ENCODE measurements at regions not wholly inside any gene's neighbourhood (a gene's known extent, or its start where the extent isn't known, plus 50 kb on each side); places are given as distances from the start of the nearest gene placed in this dataset.

- no peak for DNase-seq
Observed at GRCh38 chr22:47394504-47395440, 632.3 kb downstream of the TBC1D22A start.

DNA sequence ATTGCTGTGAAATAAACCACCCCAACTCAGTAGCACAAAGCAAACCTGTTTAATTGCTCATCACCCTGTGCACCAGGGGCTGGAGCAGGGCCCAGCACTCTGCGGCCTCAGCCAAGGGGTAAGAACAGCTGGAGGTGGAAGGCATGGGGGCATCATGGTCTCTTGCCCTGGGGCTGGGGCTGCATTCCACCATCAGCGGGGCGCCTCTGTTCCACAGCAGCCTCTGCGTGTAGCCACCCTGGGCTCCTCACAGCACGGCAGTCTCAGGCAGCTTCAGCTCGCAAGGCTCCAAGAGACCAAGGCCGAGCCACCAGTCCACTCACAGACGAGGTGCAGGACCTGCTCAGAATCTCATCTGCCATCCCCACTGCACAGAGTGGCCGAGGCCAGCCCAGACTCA lies 630.7 kb downstream of the TBC1D22A start:
- DNase-seq: no peak

- DNase-seq: no peak
Observed at GRCh38 chr22:47392729-47393128, 630.3 kb downstream of the TBC1D22A start.

DNA sequence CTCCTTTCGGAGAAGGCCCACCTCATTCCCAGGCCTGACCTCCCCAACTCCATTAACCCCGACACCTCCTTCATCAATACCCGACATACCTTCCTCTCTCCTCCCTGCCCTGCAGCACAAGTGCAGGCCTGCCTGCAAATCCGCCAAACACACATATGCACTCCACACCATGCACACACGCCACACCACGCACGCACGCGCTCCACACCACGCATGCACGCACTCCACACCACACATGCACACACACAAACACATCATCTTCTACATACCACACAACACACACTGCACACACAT lies 629.6 kb downstream of the TBC1D22A start:
- DNase-seq: no peak

DNA sequence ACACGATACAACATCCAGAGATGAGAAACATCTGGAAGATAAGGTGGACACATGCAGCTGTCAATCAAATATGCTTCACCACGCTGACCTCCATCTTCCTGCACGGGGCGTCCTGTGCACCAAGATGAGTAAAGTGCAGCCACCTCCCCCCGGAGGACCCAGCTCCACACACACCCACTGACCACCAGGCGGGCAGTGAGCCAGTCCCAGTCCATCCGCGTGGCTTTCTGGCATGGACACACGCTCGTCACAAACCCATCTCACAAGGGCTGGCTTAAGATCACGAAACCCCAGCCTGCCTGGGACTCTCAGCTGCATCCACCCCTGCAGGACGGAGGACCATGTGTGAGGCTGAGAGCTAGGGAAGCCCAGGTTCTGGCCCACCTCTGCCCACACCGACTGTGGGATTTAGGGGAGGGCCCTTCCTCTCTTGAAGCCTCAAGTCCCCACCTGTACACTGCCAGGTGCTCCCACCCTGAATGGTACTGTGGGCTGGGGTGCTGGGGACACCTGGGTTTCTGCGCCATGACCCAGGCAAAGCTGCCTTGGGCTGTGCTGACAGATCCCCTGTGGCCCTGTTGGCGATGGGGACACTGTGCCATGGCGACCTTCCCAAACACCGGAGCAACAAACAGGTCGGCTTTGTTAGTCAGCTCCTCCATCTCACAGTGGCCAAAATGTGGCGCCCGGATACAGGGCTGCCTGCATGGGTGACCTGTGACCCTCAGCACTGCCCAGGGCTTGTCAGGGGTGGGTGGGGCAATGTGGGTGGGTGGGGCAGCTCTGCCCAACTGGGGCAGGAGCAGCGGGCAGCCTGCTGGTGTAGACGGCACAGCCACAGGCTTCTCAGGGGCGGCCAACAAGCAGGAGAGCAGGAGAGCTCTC lies 629.0 kb downstream of the TBC1D22A start:
- no peak for DNase-seq

- no peak for DNase-seq
Observed at GRCh38 chr22:47390026-47390970, 627.8 kb downstream of the TBC1D22A start.

DNA sequence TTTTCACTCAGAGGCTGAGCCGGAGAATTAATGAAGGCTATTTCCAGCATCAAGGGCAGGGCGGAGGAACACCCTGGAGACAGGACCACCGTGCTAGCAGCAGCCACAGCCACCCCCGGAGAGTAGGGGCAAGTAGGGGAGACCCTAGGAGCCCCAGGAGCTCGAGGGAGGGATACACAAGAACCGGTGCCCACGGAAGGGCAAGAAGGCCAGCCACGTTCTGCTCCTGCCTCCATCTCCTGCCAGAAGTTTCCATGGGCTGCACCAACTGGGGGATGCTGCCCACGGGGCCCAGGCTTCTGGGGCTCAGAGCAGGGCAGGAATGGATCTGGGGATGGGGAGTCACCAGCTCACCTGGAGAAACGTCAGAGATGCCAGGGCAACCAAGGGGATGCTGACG lies 626.8 kb downstream of the TBC1D22A start:
- DNase-seq: no peak

DNA sequence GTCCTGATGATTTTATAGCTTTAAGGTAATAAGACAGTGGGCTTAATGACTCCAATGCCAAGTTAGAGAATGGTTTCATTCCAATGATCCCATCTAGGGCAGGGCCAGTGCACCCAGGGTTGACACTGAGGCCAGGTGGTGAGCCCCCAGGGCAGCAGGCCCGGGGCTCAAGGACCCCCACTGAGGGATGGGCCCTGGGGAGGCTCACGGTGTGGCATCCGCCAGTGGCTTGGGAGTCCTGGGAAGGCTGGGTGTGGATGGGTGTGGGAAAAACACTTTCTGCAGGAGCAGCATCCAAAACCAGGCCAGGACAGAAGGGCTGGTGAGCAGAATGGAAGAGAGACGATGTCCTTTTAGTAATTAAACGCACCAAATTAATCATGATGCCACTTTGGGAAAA lies 626.3 kb downstream of the TBC1D22A start:
- no peak for DNase-seq

DNA sequence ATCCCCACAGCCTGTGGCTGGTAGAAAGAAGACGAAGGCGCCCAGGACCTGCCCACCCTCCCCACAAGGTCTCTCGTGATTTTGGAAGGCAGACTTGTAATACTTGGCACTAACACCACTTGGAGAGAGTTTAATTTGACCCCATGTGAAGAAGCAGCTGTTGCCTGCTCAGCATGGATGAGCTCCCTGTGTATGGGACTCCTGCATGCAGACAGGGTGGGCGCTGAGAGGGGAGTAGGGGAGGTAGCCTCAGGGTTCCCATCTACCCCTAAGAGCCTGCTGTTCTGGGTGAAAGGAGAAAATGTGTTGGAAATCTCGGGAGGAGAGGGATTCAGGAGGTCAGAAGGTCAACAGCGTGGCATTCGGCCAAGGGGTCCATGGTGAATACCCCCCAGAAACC lies 625.9 kb downstream of the TBC1D22A start:
- no peak for DNase-seq

DNA sequence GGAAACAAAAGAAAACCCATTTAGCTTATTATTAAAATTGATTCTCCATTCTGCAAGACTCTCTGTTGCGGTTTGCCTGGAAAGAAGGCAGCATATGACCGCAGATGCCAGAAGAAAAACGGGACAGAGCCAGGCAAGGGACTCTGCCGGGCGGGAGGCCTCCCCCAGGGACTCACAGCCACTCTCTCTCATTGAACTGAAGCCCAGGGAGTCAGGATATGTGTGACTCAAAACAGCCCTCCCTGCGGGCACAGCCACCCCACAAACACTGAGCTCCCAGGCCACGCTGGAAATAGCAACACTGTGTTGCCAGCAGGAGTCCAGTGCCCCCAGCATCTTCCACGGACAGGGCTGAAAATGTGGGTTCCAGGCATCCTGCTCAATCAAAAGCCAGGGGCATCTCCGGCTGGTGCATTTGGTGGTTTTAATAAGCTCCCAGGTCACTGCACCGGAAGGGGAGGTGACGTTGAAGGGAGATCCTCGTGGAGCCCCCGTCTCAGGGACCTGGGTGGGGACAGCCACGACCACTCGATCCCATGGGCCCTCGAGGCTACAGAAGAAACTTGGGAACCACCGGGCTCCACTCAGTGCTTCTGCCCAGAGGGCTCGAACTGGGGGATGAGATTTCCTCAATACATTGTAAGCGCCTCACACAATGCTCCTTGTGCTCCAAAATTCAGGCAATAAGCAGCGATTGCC lies 624.5 kb downstream of the TBC1D22A start:
- no peak for DNase-seq

DNA sequence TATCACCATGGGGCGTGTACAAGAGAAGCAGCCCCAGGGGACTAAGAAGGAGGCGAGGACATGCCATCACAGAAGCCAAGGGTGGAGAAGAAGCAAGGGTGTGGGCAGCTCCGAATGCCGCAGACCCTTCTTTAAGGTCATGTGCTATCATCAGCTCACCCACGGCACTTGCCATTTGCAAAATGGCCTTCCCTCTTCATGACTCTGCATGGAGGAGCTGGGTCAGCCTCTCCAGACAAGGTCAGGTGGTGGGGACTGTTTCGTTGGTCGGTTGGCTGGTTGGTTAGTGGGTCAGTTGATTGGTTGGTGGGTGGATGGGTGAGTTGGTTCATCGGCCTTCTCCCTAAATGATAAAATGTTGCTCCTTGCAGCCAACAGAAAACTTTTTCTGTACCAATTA lies 622.5 kb downstream of the TBC1D22A start:
- no peak for DNase-seq

DNA sequence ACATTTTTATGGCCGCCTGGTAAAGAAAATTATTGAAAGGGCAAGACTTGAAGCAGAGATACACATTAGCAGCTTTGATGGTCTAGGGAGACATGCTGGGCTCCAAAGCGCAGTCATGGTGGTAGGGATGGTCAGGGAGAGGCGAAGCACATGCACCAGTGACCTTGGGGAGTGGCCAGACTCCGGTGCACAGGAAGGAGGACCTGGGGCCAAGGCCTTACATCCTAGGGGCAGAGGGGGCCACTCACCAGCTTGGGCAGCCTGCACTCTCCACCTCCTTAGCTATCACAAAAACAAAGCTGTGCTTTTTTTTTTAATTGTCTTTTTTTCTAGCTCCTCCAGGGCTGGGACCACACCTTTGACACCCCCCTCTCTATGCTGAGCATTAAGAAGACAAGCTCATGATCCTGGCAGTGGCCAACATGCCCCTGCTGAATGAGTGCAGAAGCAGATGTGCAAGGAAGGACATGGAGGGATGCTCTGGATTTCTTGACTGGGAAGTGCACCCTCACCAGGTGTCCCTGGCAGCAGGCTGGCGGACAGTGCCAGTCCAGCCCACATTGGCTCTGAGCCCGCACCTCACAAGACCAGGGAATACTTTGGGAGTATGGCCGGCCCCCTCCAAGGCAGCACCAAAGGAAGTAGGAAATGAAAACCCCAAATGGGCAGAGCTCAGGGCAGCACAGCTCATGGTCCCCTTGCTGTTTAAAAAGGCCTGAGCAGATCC lies 619.9 kb downstream of the TBC1D22A start:
- no peak for DNase-seq

GRCh38 chr22:47381240-47381639 lies 618.8 kb downstream of the TBC1D22A start:
- no peak for DNase-seq

- DNase-seq: no peak
Observed at GRCh38 chr22:47380692-47381091, 618.2 kb downstream of the TBC1D22A start.

DNA sequence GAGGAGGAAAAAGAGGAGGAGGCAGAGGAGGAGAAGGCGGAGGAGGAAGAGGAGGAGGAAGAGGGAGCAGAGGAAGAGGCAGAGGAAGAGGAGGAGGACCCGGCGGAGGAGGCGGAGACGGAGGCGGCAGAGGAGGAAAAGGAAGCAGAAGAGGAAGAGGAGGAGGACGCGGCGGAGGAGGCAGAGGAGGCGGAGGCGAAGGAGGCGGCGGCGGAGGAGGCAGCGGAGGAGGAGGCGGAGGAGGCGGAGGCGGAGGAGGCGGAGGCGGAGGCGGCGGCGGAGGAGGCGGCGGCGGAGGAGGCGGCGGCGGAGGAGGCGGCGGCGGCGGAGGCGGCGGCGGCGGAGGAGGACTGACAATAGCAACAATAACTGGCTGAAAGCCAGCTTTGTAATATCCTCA lies 616.6 kb downstream of the TBC1D22A start:
- DNase-seq: no peak

GRCh38 chr22:47377926-47378560 lies 615.6 kb downstream of the TBC1D22A start:
- no peak for DNase-seq

- no peak for DNase-seq
Observed at GRCh38 chr22:47376901-47377505, 614.6 kb downstream of the TBC1D22A start.

GRCh38 chr22:47376322-47376700 lies 613.9 kb downstream of the TBC1D22A start:
- DNase-seq: no peak

- DNase-seq: no peak
Observed at GRCh38 chr22:47375621-47376321, 613.3 kb downstream of the TBC1D22A start.

Measured in activated effector memory CD4-positive, alpha-beta T cell treated with Interleukin-2 at 50 U/mL for 16 hours (primary cell).